ENCODE measurements at regions not wholly inside any gene's neighbourhood (a gene's known extent, or its start where the extent isn't known, plus 50 kb on each side); places are given as distances from the start of the nearest gene placed in this dataset.
A peak's percentile ranks its signal among the peaks of the same experiment; 100 is the strongest.

DNA sequence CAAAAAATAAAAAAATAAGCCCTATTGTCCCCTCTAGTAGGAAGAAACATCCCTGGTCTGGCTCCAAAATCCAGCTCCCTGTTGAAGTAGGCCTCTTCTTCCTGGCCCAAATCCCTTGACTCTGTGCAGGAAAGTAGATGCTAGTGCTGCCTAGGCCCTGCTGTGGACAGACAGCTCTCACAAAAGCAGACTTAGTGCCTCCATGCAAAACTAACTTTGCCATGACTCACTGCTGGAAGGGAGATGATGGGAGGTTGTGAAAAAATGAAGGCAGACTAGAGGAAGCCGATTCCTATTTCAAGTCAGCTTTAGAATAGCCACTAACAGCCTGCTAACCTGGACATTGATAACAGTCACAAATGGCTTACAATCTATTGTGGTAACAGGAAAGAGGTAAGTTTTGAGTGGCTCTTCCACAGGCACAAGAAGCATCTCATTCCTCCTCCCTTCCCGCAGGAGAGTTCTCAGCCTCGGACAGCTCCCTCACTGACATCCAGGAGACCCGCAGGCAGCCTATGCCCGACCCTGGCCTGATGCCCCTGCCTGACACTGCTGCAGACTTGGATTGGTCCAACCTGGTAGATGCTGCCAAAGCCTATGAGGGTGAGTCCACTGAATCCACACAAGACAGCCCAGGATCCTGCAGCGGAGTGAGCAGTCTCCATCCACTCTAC is 198.9 kb upstream of the RGS6 start:
- Histone ChIP-seq H3K27ac (ENCODE audit: low read depth, low read length) (no peak overlapping the region), H3K27me3 (ENCODE audit: insufficient read depth, low read length) (no peaks in the 10 kb centered on the region)
- WGBS = 97% methylated on average over 6 of the region's 6 CpGs

DNA sequence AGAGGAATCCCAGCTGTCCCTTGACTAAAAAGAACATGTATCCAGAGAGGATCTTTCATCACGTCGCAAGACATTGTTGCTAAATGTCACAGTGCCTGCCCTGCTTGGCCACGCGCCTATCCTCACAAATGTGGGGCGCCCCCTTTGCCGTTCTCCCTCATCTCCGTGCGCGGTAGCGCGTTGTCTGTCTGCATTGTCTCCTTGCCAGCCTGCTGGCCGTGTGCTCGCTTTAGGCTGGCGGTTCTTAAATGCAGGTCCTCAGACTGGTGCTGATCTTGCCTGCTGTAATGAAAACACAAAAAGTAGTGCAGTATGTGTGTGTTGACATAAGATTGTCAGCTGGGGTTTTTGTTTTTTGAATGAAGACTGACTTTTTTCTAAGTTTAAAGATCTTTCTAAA is 198.2 kb upstream of the RGS6 start:
- Histone ChIP-seq H3K9me3 (ENCODE audit: insufficient read depth, low read depth, low read length) (no peaks in the 10 kb centered on the region), H3K27ac (ENCODE audit: low read depth, low read length) (no peak overlapping the region), H3K4me3 (ENCODE audit: low read length) (no peak overlapping the region), H3K9ac (ENCODE audit: low read depth, low read length) (no peak overlapping the region), H3K27me3 (ENCODE audit: insufficient read depth, low read length) (no peaks in the 10 kb centered on the region), H3K36me3 (ENCODE audit: insufficient read depth, low read length) (peaks cover 80% of the 10 kb centered on the region), H3K4me1 (ENCODE audit: insufficient read depth, low read length) (no peaks in the 10 kb centered on the region)
- WGBS = 95% methylated on average over 14 of the region's 14 CpGs

More for the DNA sequence above, 198.9 kb upstream of the RGS6 start:
- Histone ChIP-seq H3K36me3 (ENCODE audit: insufficient read depth, low read length) (peaks cover 83% of the 10 kb centered on the region), H3K4me1 (ENCODE audit: insufficient read depth, low read length) (no peaks in the 10 kb centered on the region), H3K4me3 (ENCODE audit: low read length) (no peak overlapping the region), H3K9ac (ENCODE audit: low read depth, low read length) (no peak overlapping the region), H3K9me3 (ENCODE audit: insufficient read depth, low read depth, low read length) (no peaks in the 10 kb centered on the region)

GRCh38 chr14:71734885-71735284 is 197.3 kb upstream of the RGS6 start:
- 93% methylated on average over 2 of the region's 2 CpGs for WGBS
- no peak overlapping the region for H3K4me3 ChIP-seq (ENCODE audit: low read length)
- H3K36me3 ChIP-seq (ENCODE audit: insufficient read depth, low read length) = peaks cover 73% of the 10 kb centered on the region
- H3K9me3 ChIP-seq (ENCODE audit: insufficient read depth, low read depth, low read length) = no peaks in the 10 kb centered on the region
- H3K27me3 ChIP-seq (ENCODE audit: insufficient read depth, low read length) = no peaks in the 10 kb centered on the region
- H3K27ac ChIP-seq (ENCODE audit: low read depth, low read length) = no peak overlapping the region
- H3K4me1 ChIP-seq (ENCODE audit: insufficient read depth, low read length) = 0 out of 2 replicates have a peak, but pooled peaks cover 2% of the 10 kb centered on the region
- H3K9ac ChIP-seq (ENCODE audit: low read depth, low read length) = no peak overlapping the region

GRCh38 chr14:71737760-71738159 is 194.5 kb upstream of the RGS6 start:
- 93% methylated on average over 3 of the region's 3 CpGs for WGBS

GRCh38 chr14:71739273-71739990 is 192.8 kb upstream of the RGS6 start:
- Histone ChIP-seq H3K4me1 (ENCODE audit: insufficient read depth, low read length) (0 out of 2 replicates have a peak, but pooled peaks cover 2% of the 10 kb centered on the region), H3K9ac (ENCODE audit: low read depth, low read length) (no peak overlapping the region), H3K36me3 (ENCODE audit: insufficient read depth, low read length) (peaks cover 37% of the 10 kb centered on the region), H3K27me3 (ENCODE audit: insufficient read depth, low read length) (no peaks in the 10 kb centered on the region), H3K4me3 (ENCODE audit: low read length) (no peak overlapping the region), H3K9me3 (ENCODE audit: insufficient read depth, low read depth, low read length) (no peaks in the 10 kb centered on the region), H3K27ac (ENCODE audit: low read depth, low read length) (0 out of 2 replicates have a peak overlapping the region, but pooled peaks have one; percentile 6)
- WGBS = 91% methylated on average over 3 of the region's 5 CpGs

More at GRCh38 chr14:71737760-71738159, 194.5 kb upstream of the RGS6 start:
- Histone ChIP-seq H3K27ac (ENCODE audit: low read depth, low read length) (no peak overlapping the region), H3K36me3 (ENCODE audit: insufficient read depth, low read length) (peaks cover 51% of the 10 kb centered on the region), H3K4me3 (ENCODE audit: low read length) (no peak overlapping the region), H3K9ac (ENCODE audit: low read depth, low read length) (no peak overlapping the region), H3K27me3 (ENCODE audit: insufficient read depth, low read length) (no peaks in the 10 kb centered on the region), H3K9me3 (ENCODE audit: insufficient read depth, low read depth, low read length) (no peaks in the 10 kb centered on the region), H3K4me1 (ENCODE audit: insufficient read depth, low read length) (0 out of 2 replicates have a peak, but pooled peaks cover 2% of the 10 kb centered on the region)

- no peaks in the 10 kb centered on the region for H3K27me3 ChIP-seq (ENCODE audit: insufficient read depth, low read length)
- peaks cover 19% of the 10 kb centered on the region for H3K36me3 ChIP-seq (ENCODE audit: insufficient read depth, low read length)
- H3K4me1 ChIP-seq (ENCODE audit: insufficient read depth, low read length) = 0 out of 2 replicates have a peak, but pooled peaks cover 2% of the 10 kb centered on the region
- no peaks in the 10 kb centered on the region for H3K9me3 ChIP-seq (ENCODE audit: insufficient read depth, low read depth, low read length)
- H3K27ac ChIP-seq (ENCODE audit: low read depth, low read length) = no peak overlapping the region
- 86% methylated on average over 5 of the region's 5 CpGs for WGBS
- H3K9ac ChIP-seq (ENCODE audit: low read depth, low read length) = no peak overlapping the region
- H3K4me3 ChIP-seq (ENCODE audit: low read length) = no peak overlapping the region
These were observed 191.0 kb upstream of the RGS6 start for GRCh38 chr14:71741241-71741640.

GRCh38 chr14:71742485-71742884 is 189.7 kb upstream of the RGS6 start:
- Histone ChIP-seq H3K4me1 (ENCODE audit: insufficient read depth, low read length) (0 out of 2 replicates have a peak, but pooled peaks cover 2% of the 10 kb centered on the region), H3K4me3 (ENCODE audit: low read length) (no peak overlapping the region), H3K9ac (ENCODE audit: low read depth, low read length) (no peak overlapping the region), H3K27ac (ENCODE audit: low read depth, low read length) (no peak overlapping the region), H3K9me3 (ENCODE audit: insufficient read depth, low read depth, low read length) (0 out of 2 replicates have a peak, but pooled peaks cover 2% of the 10 kb centered on the region), H3K27me3 (ENCODE audit: insufficient read depth, low read length) (no peaks in the 10 kb centered on the region), H3K36me3 (ENCODE audit: insufficient read depth, low read length) (peaks cover 7% of the 10 kb centered on the region; the same call in 1 of the 2 replicates)
- WGBS = 96% methylated on average over 6 of the region's 6 CpGs

DNA sequence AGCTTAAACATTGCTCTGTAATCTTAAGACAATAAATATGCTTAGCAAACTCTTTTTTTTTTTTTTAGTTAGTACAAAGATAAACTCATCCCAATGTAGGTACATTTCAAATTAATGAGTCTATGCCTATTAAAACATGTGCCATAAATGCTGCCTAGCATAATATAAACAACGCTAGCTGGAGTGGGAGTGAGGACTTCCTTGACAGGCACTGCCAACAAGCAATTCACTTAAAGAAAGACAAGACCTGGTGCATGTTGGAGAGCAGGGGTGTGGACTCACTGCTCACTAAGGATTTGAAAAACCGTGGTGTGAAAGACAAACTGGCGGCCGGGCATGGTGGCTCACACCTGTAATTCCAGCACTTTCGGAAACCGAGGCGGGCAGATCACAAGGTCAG is 187.2 kb upstream of the RGS6 start:
- no peaks in the 10 kb centered on the region for H3K27me3 ChIP-seq (ENCODE audit: insufficient read depth, low read length)
- no peaks in the 10 kb centered on the region for H3K4me1 ChIP-seq (ENCODE audit: insufficient read depth, low read length)
- H3K4me3 ChIP-seq (ENCODE audit: low read length) = no peak overlapping the region
- 94% methylated on average over 7 of the region's 7 CpGs for WGBS
- H3K27ac ChIP-seq (ENCODE audit: low read depth, low read length) = no peak overlapping the region
- H3K9ac ChIP-seq (ENCODE audit: low read depth, low read length) = no peak overlapping the region
- no peaks in the 10 kb centered on the region for H3K36me3 ChIP-seq (ENCODE audit: insufficient read depth, low read length)
- H3K9me3 ChIP-seq (ENCODE audit: insufficient read depth, low read depth, low read length) = peaks cover 13% of the 10 kb centered on the region

- peaks cover 13% of the 10 kb centered on the region for H3K9me3 ChIP-seq (ENCODE audit: insufficient read depth, low read depth, low read length)
- no peak overlapping the region for H3K27ac ChIP-seq (ENCODE audit: low read depth, low read length)
- 0 out of 2 replicates have a peak, but pooled peaks cover 4% of the 10 kb centered on the region for H3K4me1 ChIP-seq (ENCODE audit: insufficient read depth, low read length)
- no peak overlapping the region for H3K9ac ChIP-seq (ENCODE audit: low read depth, low read length)
- 100% methylated on average over 1 of the region's 1 CpG for WGBS
- H3K36me3 ChIP-seq (ENCODE audit: insufficient read depth, low read length) = no peaks in the 10 kb centered on the region
- H3K27me3 ChIP-seq (ENCODE audit: insufficient read depth, low read length) = no peaks in the 10 kb centered on the region
- H3K4me3 ChIP-seq (ENCODE audit: low read length) = no peak overlapping the region
These were observed 184.0 kb upstream of the RGS6 start for GRCh38 chr14:71748196-71748595.

DNA sequence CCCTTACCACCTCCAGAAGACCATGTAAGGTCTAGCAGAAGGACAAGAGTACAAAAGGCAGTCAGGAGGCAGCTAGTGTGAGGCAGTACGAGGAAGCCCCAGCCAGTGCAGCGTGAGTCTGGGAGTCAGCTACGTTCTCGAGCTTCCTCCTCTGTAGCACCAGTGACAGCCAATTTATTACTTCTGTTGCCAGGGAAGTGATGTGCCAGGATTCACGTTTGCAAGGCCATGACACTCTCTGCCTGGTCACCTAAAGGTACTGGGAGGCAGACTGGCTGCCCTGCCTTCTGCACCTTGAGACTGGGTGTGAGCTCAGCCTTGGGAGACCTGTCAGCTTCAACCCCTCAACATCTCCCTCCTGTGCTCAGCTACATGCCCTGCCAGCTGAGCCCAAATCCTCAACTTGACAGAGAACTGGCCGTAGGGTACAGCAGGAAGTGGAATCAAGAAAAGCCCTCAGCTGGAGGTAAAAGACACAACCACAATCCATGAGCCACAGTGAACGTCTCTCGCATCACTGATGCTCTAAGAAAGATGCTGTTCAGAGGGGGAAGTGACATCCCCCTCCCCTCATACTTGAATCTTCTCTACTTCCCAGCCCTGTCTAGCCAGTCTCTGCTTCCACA is 182.5 kb upstream of the RGS6 start:
- no peak overlapping the region for H3K4me3 ChIP-seq (ENCODE audit: low read length)
- H3K27me3 ChIP-seq (ENCODE audit: insufficient read depth, low read length) = no peaks in the 10 kb centered on the region
- H3K4me1 ChIP-seq (ENCODE audit: insufficient read depth, low read length) = peaks cover 12% of the 10 kb centered on the region
- 94% methylated on average over 8 of the region's 8 CpGs for WGBS
- no peak overlapping the region for H3K9ac ChIP-seq (ENCODE audit: low read depth, low read length)
- H3K36me3 ChIP-seq (ENCODE audit: insufficient read depth, low read length) = no peaks in the 10 kb centered on the region
- H3K27ac ChIP-seq (ENCODE audit: low read depth, low read length) = no peak overlapping the region
- H3K9me3 ChIP-seq (ENCODE audit: insufficient read depth, low read depth, low read length) = peaks cover 13% of the 10 kb centered on the region

GRCh38 chr14:71751264-71751663 is 181.0 kb upstream of the RGS6 start:
- Histone ChIP-seq H3K9ac (ENCODE audit: low read depth, low read length) (no peak overlapping the region), H3K36me3 (ENCODE audit: insufficient read depth, low read length) (no peaks in the 10 kb centered on the region), H3K27ac (ENCODE audit: low read depth, low read length) (no peak overlapping the region), H3K27me3 (ENCODE audit: insufficient read depth, low read length) (no peaks in the 10 kb centered on the region), H3K4me1 (ENCODE audit: insufficient read depth, low read length) (peaks cover 18% of the 10 kb centered on the region), H3K4me3 (ENCODE audit: low read length) (no peak overlapping the region), H3K9me3 (ENCODE audit: insufficient read depth, low read depth, low read length) (peaks cover 13% of the 10 kb centered on the region)
- 92% methylated on average over 2 of the region's 2 CpGs for WGBS
